GM21528 (cell line): ENCODE measurements at regions not wholly inside any gene's neighbourhood (a gene's known extent, or its start where the extent isn't known, plus 50 kb on each side); places are given as distances from the start of the nearest gene placed in this dataset.
"Not testable (repeated sequence)": the region's sequence is repeated elsewhere in the genome, so short reads cannot be mapped to it uniquely, and the experiment has no call there.

ENCODE experiments used
- ATAC-seq: cut with Tn5 transposase; IDR thresholded peaks from one replicate; pipeline ENCODE4 v1.9.1; 2021; ENCODE audit warnings: mild to moderate bottlenecking, moderate library complexity; ENCODE audit not compliant: unreplicated experiment, low FRiP score

- ATAC-seq = no peak
Measured at GRCh38 chr3:26449996-26450395, 172.6 kb upstream of the LRRC3B start.

- no peak for ATAC-seq
Measured at GRCh38 chr3:26452363-26452762, 170.2 kb upstream of the LRRC3B start.

DNA sequence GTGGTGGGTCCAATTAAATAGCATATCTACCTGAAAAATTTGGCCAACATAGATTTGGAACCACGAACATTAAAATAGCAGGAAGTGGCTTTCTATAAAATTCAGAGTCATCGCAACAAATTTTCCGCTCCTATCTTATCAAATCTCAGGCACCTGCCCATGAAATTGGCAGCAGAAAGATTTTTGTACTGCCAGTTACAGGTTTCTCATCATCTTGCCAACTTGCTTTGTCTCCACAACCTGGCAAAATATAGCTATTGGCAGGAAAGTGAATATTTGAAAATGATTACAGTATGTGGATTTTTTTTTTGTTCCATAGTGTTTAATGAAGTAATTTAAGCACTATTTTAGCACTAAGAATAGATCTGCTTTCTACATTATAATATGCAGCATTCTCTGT is 161.6 kb upstream of the LRRC3B start:
- ATAC-seq = no peak

DNA sequence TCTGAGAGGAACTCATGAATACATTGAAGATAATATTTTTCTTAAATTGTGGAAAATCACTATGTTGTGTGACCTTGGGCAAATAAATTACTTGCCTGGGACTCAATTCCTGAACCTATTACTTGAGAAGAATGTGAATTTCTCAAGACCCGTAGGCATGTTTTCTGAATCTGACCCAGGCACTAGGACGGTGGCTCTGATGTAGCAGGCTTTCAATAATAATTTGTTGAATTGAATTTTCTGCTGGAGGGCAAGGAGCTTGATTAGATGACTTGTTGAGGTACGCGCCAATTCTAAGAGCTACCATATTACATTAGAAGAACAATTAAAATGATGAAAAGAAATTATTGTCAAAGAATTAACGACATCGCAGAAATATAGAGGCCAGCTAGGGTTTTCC is 150.2 kb upstream of the LRRC3B start:
- no peak for ATAC-seq

- no peak for ATAC-seq
Measured at GRCh38 chr3:26474706-26475105, 147.9 kb upstream of the LRRC3B start.

DNA sequence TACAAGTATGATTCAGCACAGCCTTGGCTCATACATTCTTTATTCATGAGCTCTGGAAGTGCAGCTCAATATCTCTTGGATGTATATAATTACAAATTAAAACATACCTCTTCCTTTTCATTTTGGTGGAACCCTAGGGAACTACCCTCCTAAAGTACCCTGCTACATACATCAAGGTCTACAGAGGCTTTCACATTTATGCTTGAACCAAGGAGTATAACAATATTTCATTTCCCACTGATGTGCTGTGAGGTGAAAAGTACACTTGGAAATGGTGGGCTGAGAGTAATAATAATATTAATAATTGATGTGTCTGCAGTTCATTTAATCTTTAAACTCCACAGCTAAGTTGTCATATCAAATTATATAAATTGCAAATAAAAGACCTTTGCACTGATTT is 142.2 kb upstream of the LRRC3B start:
- no peak for ATAC-seq

GRCh38 chr3:26484140-26484539 is 138.4 kb upstream of the LRRC3B start:
- no peak for ATAC-seq

DNA sequence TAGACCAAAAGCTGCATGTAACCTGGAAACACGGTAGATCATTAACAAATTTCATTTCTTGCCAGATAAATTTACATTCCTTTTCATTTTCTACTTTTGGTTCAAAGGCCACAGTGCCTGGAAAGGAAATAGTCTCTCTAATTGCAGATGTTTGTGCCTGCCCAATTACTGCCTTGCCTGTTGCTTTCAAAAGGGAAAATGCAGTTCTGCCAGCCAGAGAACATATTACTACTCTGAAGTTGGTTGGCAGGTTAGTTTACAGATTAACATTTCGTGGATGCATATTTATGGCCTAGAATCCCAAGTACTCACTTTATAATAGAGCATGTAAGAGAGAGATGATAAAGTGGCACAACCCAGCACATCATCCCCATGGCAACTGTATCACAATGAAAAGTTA is 124.3 kb upstream of the LRRC3B start:
- no peak for ATAC-seq

- no peak for ATAC-seq
Measured at GRCh38 chr3:26505399-26505798, 117.2 kb upstream of the LRRC3B start.

DNA sequence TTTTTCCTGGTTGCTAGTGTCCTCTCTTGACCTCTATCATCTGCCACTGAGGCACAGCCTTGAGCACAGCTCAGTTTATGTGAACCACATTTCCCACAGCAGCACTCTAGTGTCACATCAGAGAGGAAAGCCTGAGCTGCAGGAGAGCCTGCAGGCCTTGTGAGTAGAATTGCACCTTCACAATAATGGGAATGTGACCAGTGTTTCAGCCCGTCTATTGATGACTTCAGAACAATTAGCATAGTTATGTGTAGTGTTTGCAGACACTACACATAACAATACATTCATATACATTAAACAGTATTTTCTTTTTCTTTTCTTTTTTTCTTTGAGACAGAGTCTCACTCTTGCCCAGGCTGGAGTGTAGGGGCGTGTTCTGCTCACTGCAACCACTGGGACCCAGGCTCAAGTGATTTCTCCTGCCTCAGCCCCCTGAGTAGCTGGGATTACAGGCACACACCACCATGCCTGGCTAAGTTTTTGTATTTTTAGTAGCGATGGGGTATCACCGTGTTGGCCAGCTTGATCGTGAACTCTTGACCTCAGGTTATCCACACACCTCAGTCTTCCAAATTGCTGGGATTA is 108.0 kb upstream of the LRRC3B start:
- ATAC-seq = not testable (repeated sequence)

DNA sequence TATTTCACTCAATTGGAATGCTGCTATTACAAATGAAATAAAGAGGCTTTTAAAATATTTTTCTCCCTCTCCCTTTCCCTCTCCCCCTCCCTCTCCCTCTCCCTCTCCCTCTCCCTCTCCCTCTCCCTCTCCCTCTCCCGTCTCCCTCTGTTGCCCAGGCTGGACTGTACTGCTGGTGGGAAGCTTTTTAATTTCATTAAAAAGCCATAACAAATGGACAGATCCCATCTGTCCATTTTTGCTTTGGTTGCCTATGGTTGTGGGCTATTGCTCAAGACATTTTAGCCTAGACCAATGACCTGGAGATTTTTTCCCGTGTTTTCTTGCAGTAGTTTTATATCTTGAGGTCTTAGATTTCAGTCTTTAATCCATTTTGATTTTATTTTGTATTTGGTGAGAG is 107.2 kb upstream of the LRRC3B start:
- no peak for ATAC-seq

DNA sequence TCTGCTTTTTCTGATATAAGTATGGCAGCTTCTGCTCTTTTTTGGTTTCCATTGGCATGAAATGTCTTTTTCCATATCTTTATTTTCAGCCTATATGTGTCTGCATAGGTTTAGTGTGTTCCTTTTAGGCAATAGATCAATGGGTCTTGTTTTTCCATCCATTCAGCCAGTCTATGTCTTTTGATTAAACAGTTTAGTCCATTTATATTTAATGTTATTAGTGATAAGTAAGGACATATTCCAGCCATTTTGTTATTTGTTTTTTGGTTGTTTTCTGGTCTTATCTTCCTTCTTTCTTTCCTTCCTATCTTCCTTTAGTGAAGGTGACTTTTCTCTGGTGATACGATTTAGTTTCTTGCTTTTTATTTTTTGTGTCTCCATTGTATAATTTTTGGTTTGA is 101.3 kb upstream of the LRRC3B start:
- no peak for ATAC-seq

GRCh38 chr3:26522919-26523318 is 99.7 kb upstream of the LRRC3B start:
- ATAC-seq = no peak

DNA sequence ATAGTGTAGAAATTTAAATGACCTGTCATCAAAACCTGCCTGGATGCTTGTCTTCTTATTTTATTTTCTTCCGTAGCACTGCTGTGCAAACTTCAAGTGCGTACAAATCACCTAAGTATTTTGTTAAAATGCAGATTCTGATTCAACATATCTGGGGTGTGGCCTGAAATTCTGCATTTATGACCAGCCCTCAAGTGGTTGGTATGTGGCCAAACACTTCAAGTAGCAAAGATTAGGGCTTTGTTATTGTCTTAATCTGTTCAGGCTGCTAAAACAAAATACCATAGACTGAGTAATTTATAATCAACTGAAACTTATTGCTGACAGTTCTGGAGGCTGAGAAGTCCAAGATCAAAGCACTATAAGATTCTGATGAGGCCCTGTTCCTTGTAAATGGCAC is 97.6 kb upstream of the LRRC3B start:
- ATAC-seq = no peak

- no peak for ATAC-seq
Measured at GRCh38 chr3:26535151-26535550, 87.4 kb upstream of the LRRC3B start.

- no peak for ATAC-seq
Measured at GRCh38 chr3:26536955-26537354, 85.6 kb upstream of the LRRC3B start.

DNA sequence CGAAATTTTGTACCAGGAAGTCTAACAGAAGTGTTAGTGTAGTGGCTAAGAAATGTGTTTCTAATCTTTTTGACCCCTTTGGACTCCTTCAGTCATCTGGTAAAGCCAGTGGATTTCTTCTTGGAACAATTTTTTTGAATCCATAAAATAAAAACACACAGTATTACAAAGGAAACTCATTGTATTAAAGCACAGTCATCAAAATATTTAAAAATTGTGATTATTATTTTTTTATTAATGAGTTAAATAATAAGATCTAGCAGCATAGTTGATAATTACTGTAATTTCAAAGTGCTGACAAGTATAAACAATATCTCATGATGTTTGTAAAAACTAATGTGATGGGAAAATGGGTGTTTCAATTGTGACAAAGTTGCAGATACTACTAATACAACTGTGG is 72.2 kb upstream of the LRRC3B start:
- no peak for ATAC-seq

DNA sequence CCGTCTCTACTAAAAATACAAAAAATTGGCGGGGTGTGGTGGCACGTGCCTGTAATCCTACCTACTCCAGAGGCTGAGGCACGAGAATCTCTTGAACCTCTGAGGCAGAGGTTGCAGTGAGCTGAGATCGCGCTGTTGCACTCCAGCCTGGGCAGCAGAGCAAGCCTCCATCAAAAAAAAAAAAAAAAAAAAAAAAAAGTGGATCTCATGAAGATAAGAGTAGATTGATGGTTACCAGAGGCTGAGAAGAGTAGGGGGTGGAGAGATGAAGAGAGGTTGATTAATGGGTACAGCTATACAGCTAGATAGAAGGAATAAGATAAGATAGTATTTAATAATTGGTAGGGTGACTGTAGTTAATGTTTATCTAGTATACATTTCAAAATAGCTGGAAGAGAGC is 65.9 kb upstream of the LRRC3B start:
- no peak for ATAC-seq

- no peak for ATAC-seq
Measured at GRCh38 chr3:26558257-26558656, 64.3 kb upstream of the LRRC3B start.

DNA sequence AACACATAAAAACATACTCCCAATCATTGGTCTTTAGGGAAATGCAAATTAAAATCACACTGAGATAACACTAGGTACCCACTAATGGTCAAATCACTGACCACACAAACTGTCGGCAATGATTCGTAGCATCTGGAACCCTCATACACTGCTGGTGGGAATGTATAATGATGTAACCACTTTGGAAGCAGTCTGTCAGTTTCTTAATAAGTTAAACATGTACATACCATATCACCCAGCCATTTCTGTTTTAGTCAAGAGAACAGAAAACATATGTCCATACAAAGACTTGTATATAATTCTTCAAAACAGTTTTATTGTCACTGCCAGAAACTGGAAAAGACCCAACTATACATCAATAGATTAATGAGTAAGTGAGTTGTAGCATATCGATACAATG is 63.3 kb upstream of the LRRC3B start:
- ATAC-seq = no peak

DNA sequence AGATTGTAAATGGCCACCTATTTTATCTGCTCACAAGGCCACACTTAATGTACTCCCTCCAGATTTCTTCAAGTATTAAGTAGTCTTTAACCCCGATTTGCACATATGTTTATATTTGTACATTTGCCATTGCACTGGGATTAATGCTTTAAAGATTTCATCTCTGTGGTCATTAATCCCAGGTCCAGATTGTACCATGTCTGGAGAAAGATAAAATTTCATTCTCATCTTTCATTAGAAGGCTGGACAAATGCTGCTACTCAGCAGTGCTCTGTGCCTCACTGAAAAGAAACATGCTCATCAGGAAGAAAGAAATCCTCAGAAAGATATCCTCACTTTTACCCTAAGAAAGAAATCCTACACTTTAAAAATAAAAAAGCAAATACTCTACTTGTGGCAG is 62.5 kb upstream of the LRRC3B start:
- ATAC-seq = no peak

DNA sequence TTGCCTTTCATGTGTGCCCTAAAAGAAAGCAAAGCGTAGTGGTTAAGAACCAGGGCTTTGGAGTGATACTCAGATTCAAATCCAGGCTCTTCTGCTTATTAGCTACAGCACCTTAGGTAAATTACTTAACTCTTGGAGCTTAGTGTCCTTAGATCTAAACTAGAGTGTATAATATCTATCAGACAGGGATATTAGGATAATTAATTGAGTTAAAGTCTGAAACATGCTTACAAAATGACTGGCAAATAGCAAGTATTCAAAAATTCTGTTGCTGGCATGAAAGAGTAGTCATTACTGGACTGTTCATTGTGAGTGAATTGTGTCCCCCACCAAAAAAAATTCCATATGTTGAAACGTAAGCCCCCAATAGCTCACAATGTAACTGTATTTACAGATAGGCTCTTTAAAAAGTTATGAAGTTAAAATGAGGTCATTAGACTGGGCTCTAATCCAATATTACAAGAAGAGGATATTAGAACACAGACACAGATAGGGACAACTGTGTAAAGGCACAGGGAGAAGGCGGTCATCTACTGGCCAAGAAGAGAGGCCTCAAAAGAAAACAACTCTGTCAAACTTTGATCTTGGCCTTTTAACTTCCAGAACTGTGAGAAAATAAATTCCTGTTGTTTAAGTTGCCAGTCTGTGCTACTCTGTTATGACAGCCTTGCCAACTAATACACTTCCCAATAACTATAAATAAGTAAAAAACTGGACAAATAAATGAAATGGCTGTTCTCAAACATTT is 60.4 kb upstream of the LRRC3B start:
- ATAC-seq = no peak
